Skeletal muscle tissue (tissue), 3 donors: ENCODE measurements at regions not wholly inside any gene's neighbourhood (a gene's known extent, or its start where the extent isn't known, plus 50 kb on each side); places are given as distances from the start of the nearest gene placed in this dataset.

Experiments used
- H3K27ac ChIP-seq: one replicate; pipeline ENCODE4 v1.7.0; 2013; ENCODE audit warnings: mild to moderate bottlenecking, low read depth, low read length, inconsistent platforms
- H3K27me3 ChIP-seq, 3 donors: one replicate each; pipeline ENCODE4 v1.7.0; 2013; ENCODE audit warnings: low read length in 3 of 3; ENCODE audit not compliant: control insufficient read depth in 3 of 3, insufficient read depth in 3 of 3
- H3K36me3 ChIP-seq, 3 donors: one replicate each; pipeline ENCODE4 v1.7.0; 2013; ENCODE audit warnings: low read length in 3 of 3; ENCODE audit not compliant: control insufficient read depth in 3 of 3, insufficient read depth in 3 of 3
- H3K4me1 ChIP-seq, 3 donors: one replicate each; pipeline ENCODE4 v1.7.0; 2013; ENCODE audit warnings: low read length in 3 of 3, mild to moderate bottlenecking in 3 of 3; ENCODE audit not compliant: control insufficient read depth in 3 of 3, insufficient read depth in 3 of 3
- H3K4me3 ChIP-seq, 3 donors: one replicate each; pipeline ENCODE4 v1.7.0; 2013; ENCODE audit warnings: low read length in 3 of 3
- H3K9ac ChIP-seq, 3 donors: one replicate each; pipeline ENCODE4 v1.7.0; 2013; ENCODE audit warnings: low read length in 3 of 3, mild to moderate bottlenecking in 3 of 3, moderate library complexity in 2 of 3, low read depth in 1 of 3
- H3K9me3 ChIP-seq, 3 donors: one replicate each; pipeline ENCODE4 v1.7.0; 2013; ENCODE audit warnings: low read length in 3 of 3; ENCODE audit not compliant: control insufficient read depth in 3 of 3
- donor health status: Osteomylitis.

GRCh38 chr2:136173126-136173525 is 55.2 kb upstream of the CXCR4 start:
- Histone ChIP-seq H3K9ac (no peak overlapping the region), H3K36me3 (no peaks in the 10 kb centered on the region), H3K9me3 (no peaks in the 10 kb centered on the region), H3K27ac (no peak overlapping the region), H3K4me3 (no peak overlapping the region), H3K4me1 (no peaks in the 10 kb centered on the region), H3K27me3 (no peaks in the 10 kb centered on the region)

DNA sequence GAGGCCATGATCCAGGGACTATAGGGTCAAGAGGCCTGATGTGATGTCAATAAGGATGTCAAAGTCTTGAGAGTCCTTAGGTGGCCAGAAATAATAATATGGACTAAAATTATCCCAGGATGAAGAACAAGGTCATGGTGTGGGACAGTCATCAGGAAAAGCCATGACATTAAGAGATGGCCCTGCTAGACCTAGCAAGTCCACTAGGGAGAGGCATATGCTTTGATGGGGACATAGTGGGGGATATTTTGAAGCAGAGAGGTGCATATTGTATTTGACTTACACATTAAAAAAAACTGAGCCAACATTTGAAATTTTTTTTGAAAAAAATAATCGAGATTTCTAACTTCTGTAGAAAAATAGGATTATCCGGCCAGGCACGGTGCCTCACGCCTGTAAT is 53.3 kb upstream of the CXCR4 start:
- no peak overlapping the region for H3K27ac ChIP-seq
- H3K9ac ChIP-seq, result no peak overlapping the region
- H3K4me1 ChIP-seq, result no peaks in the 10 kb centered on the region
- H3K9me3 ChIP-seq, result no peaks in the 10 kb centered on the region
- H3K4me3 ChIP-seq, result no peak overlapping the region
- H3K27me3 ChIP-seq, result no peaks in the 10 kb centered on the region
- no peaks in the 10 kb centered on the region for H3K36me3 ChIP-seq

- H3K27me3 ChIP-seq, result no peaks in the 10 kb centered on the region
- H3K27ac ChIP-seq, result no peak overlapping the region
- no peaks in the 10 kb centered on the region for H3K36me3 ChIP-seq
- H3K9me3 ChIP-seq, result no peaks in the 10 kb centered on the region
- no peaks in the 10 kb centered on the region for H3K4me1 ChIP-seq
- no peak overlapping the region for H3K4me3 ChIP-seq
- no peak overlapping the region for H3K9ac ChIP-seq
These were observed 50.8 kb upstream of the CXCR4 start for GRCh38 chr2:136168720-136169119.

GRCh38 chr2:136167721-136168475 is 49.9 kb upstream of the CXCR4 start:
- no peaks in the 10 kb centered on the region for H3K4me1 ChIP-seq
- H3K9ac ChIP-seq, result no peak overlapping the region
- no peak overlapping the region for H3K4me3 ChIP-seq
- H3K36me3 ChIP-seq, result no peaks in the 10 kb centered on the region
- H3K9me3 ChIP-seq, result no peaks in the 10 kb centered on the region
- H3K27ac ChIP-seq, result no peak overlapping the region
- no peaks in the 10 kb centered on the region for H3K27me3 ChIP-seq
